ENCODE measurements at regions not wholly inside any gene's neighbourhood (a gene's known extent, or its start where the extent isn't known, plus 50 kb on each side); places are given as distances from the start of the nearest gene placed in this dataset.

- peak; percentile 43 for DNase-seq
- no peaks in the 10 kb centered on the region for H3K36me3 ChIP-seq
- TF ChIP-seq, protein P1, sequence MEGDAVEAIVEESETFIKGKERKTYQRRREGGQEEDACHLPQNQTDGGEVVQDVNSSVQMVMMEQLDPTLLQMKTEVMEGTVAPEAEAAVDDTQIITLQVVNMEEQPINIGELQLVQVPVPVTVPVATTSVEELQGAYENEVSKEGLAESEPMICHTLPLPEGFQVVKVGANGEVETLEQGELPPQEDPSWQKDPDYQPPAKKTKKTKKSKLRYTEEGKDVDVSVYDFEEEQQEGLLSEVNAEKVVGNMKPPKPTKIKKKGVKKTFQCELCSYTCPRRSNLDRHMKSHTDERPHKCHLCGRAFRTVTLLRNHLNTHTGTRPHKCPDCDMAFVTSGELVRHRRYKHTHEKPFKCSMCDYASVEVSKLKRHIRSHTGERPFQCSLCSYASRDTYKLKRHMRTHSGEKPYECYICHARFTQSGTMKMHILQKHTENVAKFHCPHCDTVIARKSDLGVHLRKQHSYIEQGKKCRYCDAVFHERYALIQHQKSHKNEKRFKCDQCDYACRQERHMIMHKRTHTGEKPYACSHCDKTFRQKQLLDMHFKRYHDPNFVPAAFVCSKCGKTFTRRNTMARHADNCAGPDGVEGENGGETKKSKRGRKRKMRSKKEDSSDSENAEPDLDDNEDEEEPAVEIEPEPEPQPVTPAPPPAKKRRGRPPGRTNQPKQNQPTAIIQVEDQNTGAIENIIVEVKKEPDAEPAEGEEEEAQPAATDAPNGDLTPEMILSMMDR (IDR thresholded peaks at IDR 0.05): peak; percentile 47
- no peak overlapping the region for H3K9ac ChIP-seq (ENCODE audit: low read depth in 2 of 2, low read length in 2 of 2)
- no peak overlapping the region for H3K4me3 ChIP-seq
- no peaks in the 10 kb centered on the region for H3K9me3 ChIP-seq
- intact Hi-C loops (cut with DNase I): no loop called here
- H3K27me3 ChIP-seq: no peaks in the 10 kb centered on the region
- H3K27ac ChIP-seq: no peak overlapping the region
- H3K4me1 ChIP-seq: no peaks in the 10 kb centered on the region
Observed at GRCh38 chr18:57859314-57859713, 56.2 kb upstream of the ATP8B1 start.

- intact Hi-C loops (cut with DNase I): no loop called here
- Histone ChIP-seq H3K9ac (ENCODE audit: low read depth in 2 of 2, low read length in 2 of 2) (no peak overlapping the region), H3K27ac (no peak overlapping the region), H3K4me1 (no peaks in the 10 kb centered on the region), H3K36me3 (no peaks in the 10 kb centered on the region), H3K27me3 (no peaks in the 10 kb centered on the region), H3K4me3 (no peak overlapping the region), H3K9me3 (no peaks in the 10 kb centered on the region)
- TF ChIP-seq, protein P1 (IDR thresholded peaks at IDR 0.05): no peak
- DNase-seq: no peak
Observed at GRCh38 chr18:57856557-57857280, 53.6 kb upstream of the ATP8B1 start.

DNA sequence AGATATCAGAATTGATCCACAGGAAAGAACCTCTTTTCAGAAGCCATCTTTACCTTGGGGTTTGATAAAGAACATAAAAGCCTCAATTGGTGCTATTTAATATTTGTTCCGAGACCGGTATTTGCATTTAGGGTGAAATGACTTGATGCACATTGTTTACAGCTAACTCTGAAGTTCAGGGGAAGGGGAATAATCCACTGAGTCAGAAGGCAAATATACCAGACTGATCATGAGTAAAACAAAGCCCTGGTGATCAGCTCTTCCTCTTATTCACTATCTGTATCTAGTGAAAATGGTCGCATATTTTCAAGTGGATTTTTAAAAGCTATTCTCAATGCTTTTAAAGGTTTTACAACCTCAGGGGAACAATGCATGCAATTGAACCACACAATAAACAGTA is 53.0 kb upstream of the ATP8B1 start:
- Histone ChIP-seq H3K4me3 (no peak overlapping the region), H3K4me1 (no peaks in the 10 kb centered on the region), H3K9me3 (no peaks in the 10 kb centered on the region), H3K36me3 (no peaks in the 10 kb centered on the region), H3K27ac (no peak overlapping the region), H3K27me3 (no peaks in the 10 kb centered on the region), H3K9ac (ENCODE audit: low read depth in 2 of 2, low read length in 2 of 2) (no peak overlapping the region)
- no peak for DNase-seq
- TF ChIP-seq, protein P1 (IDR thresholded peaks at IDR 0.05): no peak
- intact Hi-C loops (cut with DNase I): no loop called here

DNA sequence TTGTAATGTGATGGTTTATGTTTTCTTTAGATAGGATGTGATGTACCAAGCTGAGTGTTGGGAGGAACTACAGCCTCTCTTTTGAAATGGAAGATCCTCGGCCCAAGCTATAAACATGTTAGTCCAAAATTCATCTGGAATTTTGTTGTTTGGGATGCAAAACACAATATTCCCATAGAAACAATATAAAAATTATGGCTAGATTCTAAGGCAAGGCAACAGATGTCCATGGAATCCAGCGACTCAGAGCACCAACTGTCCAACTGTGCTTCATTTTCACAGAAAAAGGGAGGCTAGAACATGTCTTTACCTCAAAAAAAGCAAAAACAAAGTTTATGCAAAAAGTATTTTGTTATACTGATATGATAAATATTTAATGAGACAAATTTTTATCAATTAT is 52.4 kb upstream of the ATP8B1 start:
- no peaks in the 10 kb centered on the region for H3K4me1 ChIP-seq
- no peak for DNase-seq
- no peaks in the 10 kb centered on the region for H3K9me3 ChIP-seq
- intact Hi-C loops (cut with DNase I): no loop called here
- H3K36me3 ChIP-seq: no peaks in the 10 kb centered on the region
- H3K4me3 ChIP-seq: no peak overlapping the region
- H3K9ac ChIP-seq (ENCODE audit: low read depth in 2 of 2, low read length in 2 of 2): no peak overlapping the region
- H3K27me3 ChIP-seq: no peaks in the 10 kb centered on the region
- TF ChIP-seq, protein P1 (IDR thresholded peaks at IDR 0.05): no peak
- no peak overlapping the region for H3K27ac ChIP-seq

DNA sequence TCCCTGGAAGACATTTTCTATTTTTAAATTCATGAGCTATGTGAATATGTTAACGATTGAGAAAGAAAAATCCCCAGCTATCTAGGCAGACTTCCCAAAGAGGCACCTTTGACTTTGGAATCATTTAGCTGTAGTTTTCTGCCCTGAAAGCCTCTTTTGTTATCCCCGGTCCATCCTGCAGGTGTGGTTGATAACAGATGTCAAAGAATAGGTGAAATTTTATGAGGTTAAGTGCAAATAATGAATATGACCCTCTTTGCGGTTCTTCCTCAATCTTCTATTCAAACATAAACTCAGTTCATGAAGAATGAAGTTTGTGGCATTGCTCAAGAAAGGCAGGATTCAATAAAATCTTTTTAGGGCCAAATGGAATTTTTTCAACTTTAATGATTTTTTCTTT is 51.6 kb upstream of the ATP8B1 start:
- no peaks in the 10 kb centered on the region for H3K36me3 ChIP-seq

More for the DNA sequence above, 51.6 kb upstream of the ATP8B1 start:
- no peaks in the 10 kb centered on the region for H3K27me3 ChIP-seq
- no peak overlapping the region for H3K9ac ChIP-seq (ENCODE audit: low read depth in 2 of 2, low read length in 2 of 2)
- peak; percentile 63 for DNase-seq
- H3K4me3 ChIP-seq: no peak overlapping the region
- TF ChIP-seq, protein P1 (IDR thresholded peaks at IDR 0.05): no peak
- no peaks in the 10 kb centered on the region for H3K9me3 ChIP-seq
- intact Hi-C loops (cut with DNase I): no loop called here
- no peaks in the 10 kb centered on the region for H3K4me1 ChIP-seq
- no peak overlapping the region for H3K27ac ChIP-seq

Data from colonic mucosa (tissue), 4 donors.